ENCODE measurements at regions not wholly inside any gene's neighbourhood (a gene's known extent, or its start where the extent isn't known, plus 50 kb on each side); places are given as distances from the start of the nearest gene placed in this dataset.

GRCh38 chr2:6008726-6009125 lies 316.5 kb downstream of the SOX11 start:
- Histone ChIP-seq H3K4me2 (ENCODE audit: insufficient read depth in 1 of 2, low read depth in 2 of 2, low read length in 2 of 2) (no peak overlapping the region), H3K79me1 (ENCODE audit: low read depth, low read length) (no peaks in the 10 kb centered on the region)

More at GRCh38 chr2:6008726-6009125, 316.5 kb downstream of the SOX11 start:
- Histone ChIP-seq H3K23me2 (ENCODE audit: low read depth, low read length) (no peaks in the 10 kb centered on the region), H3K23ac (ENCODE audit: insufficient read length) (no peak overlapping the region), H4K8ac (ENCODE audit: extremely low read depth, insufficient read depth, low read length) (no peak overlapping the region), H3K18ac (ENCODE audit: extremely low read depth, low read length) (no peak overlapping the region), H3K27me3 (replicated peaks in 1 of 4; ENCODE audit: control insufficient read depth in 3 of 4, extremely low read depth in 1 of 4, insufficient read depth in 3 of 4, low read length in 3 of 4) (no peaks in the 10 kb centered on the region; a peak in 1 of 7 replicates), H3K27ac (ENCODE audit: low read depth, low read length) (no peak overlapping the region), H2AFZ (ENCODE audit: low read length) (no peak overlapping the region), H2BK120ac (replicated peaks; ENCODE audit: low read depth, low read length) (no peak overlapping the region), H3K4me1 (replicated peaks in 1 of 4; ENCODE audit: control insufficient read depth in 3 of 4, insufficient read depth in 4 of 4, low read length in 3 of 4) (no peaks in the 10 kb centered on the region), H3K9me3 (ENCODE audit: insufficient read depth in 2 of 2, low read depth in 1 of 2, low read length in 1 of 2) (no peaks in the 10 kb centered on the region), H2BK15ac (ENCODE audit: low read length) (no peak overlapping the region), H3K4ac (replicated peaks; ENCODE audit: insufficient read length, low read depth, low read length) (no peak overlapping the region), H2AK5ac (ENCODE audit: low read depth, low read length) (no peak overlapping the region), H2BK20ac (ENCODE audit: low read length) (no peak overlapping the region), H3K4me3 (ENCODE audit: extremely low read depth in 1 of 4, insufficient read depth in 2 of 4, low read depth in 3 of 4, low read length in 4 of 4) (no peak overlapping the region), H3K36me3 (ENCODE audit: control insufficient read depth in 2 of 4, insufficient read depth in 4 of 4, low read length in 3 of 4) (no peaks in the 10 kb centered on the region), H3K79me2 (ENCODE audit: control insufficient read depth in 1 of 2, insufficient read depth in 2 of 2, low read length in 2 of 2) (no peaks in the 10 kb centered on the region), H2BK12ac (ENCODE audit: low read depth, low read length) (no peak overlapping the region), H3K9ac (replicated peaks in 1 of 4; ENCODE audit: extremely low read depth in 1 of 4, low read depth in 3 of 4, low read length in 3 of 4) (no peak overlapping the region), H4K91ac (replicated peaks; ENCODE audit: insufficient read length, low read length) (no peak overlapping the region), H4K5ac (ENCODE audit: insufficient read length, low read depth, low read length) (no peak overlapping the region), H3K56ac (replicated peaks; ENCODE audit: insufficient read length, low read depth, low read length) (no peak overlapping the region), H3K14ac (ENCODE audit: insufficient read length) (no peak overlapping the region), H2BK5ac (ENCODE audit: low read depth, low read length) (no peak overlapping the region), H4K20me1 (replicated peaks in 1 of 2; ENCODE audit: control insufficient read depth in 1 of 2, insufficient read depth in 2 of 2, low read length in 2 of 2) (no peaks in the 10 kb centered on the region)
- ChIA-PET POLR2A (ENCODE audit: partially characterized antibody) (no interaction called here), CTCF (ENCODE audit: partially characterized antibody) (interaction anchor here (0.7 kb wide), 1 partner anchor 1120 kb away, joined by 3 read pairs; no protein-coding TSS in a partner anchor)
- DNase-seq (ENCODE audit: low read depth in 1 of 2, low spot score in 2 of 2) (no peak), FAIRE-seq (no peak)
- 94% methylated on average over 1 of the region's 1 CpG; no CpG with 5 or more reads in 1 of the 2 experiments for WGBS, 2 experiments (ENCODE audit: extremely low coverage in 1 of 2, insufficient coverage in 1 of 2, insufficient read length in 1 of 2, insufficient replicate concordance in 2 of 2, low coverage in 1 of 2, low lambda C conversion rate in 2 of 2, missing lambda C conversion rate in 1 of 2)
- TF ChIP-seq TAF7 (optimal IDR thresholded peaks at IDR 0.05; ENCODE audit: borderline replicate concordance, low read depth, low read length) = no peak
- no peak for TF ChIP-seq SP2 (IDR thresholded peaks at IDR 0.05; ENCODE audit: low read length)
- TF ChIP-seq MAFK (IDR thresholded peaks at IDR 0.05; ENCODE audit: low read depth, low read length) = no peak
- no peak for TF ChIP-seq POLR2AphosphoS5 (IDR thresholded peaks at IDR 0.05; ENCODE audit: low read depth, low read length)
- TF ChIP-seq GABPA (IDR thresholded peaks at IDR 0.05; ENCODE audit: borderline replicate concordance, insufficient read depth, low read length) = no peak
- no peak for TF ChIP-seq PHF8 (conservative IDR thresholded peaks at IDR 0.05; ENCODE audit: low read depth, low read length)
- TF ChIP-seq KDM5A (IDR thresholded peaks at IDR 0.05; ENCODE audit: low read length) = no peak
- no peak for TF ChIP-seq TEAD4 (IDR thresholded peaks at IDR 0.05; ENCODE audit: low read depth, low read length)
- no peak for TF ChIP-seq HDAC2 (IDR thresholded peaks at IDR 0.05; ENCODE audit: borderline replicate concordance in 1 of 2, low read depth in 2 of 2, low read length in 2 of 2)
- TF ChIP-seq CREB1 (IDR thresholded peaks at IDR 0.05) = no peak

Data from H1 (cell line).